ENCODE measurements at regions not wholly inside any gene's neighbourhood (a gene's known extent, or its start where the extent isn't known, plus 50 kb on each side); places are given as distances from the start of the nearest gene placed in this dataset.

- Histone ChIP-seq H3K9me3 (no peaks in the 10 kb centered on the region), H3K4me1 (ENCODE audit: insufficient read depth) (peaks cover 2% of the 10 kb centered on the region), H3K36me3 (no peaks in the 10 kb centered on the region), H3K4me3 (no peak overlapping the region), H3K27me3 (no peaks in the 10 kb centered on the region), H3K27ac (no peak overlapping the region)
- intact Hi-C loops (cut with DNase I), result loop anchor here in 1 of 4 donors (10.0 kb wide), 1 partner anchor 70 kb away; no protein-coding TSS in a partner anchor
- WGBS, 3 donors, result 50 to 70% (median 53%) methylated on average over 5 of the region's 5 CpGs
- TF ChIP-seq CTCF (IDR thresholded peaks at IDR 0.05), result no peak
- no peak for TF ChIP-seq POLR2A (IDR thresholded peaks at IDR 0.05)
- no peak for TF ChIP-seq EP300 (IDR thresholded peaks at IDR 0.05)
- no peak for DNase-seq
Measured at GRCh38 chr21:34004974-34005373, 68.4 kb upstream of the MRPS6 start.

- Histone ChIP-seq H3K27ac (no peak overlapping the region), H3K36me3 (no peaks in the 10 kb centered on the region), H3K4me1 (ENCODE audit: insufficient read depth) (peaks cover 2% of the 10 kb centered on the region), H3K27me3 (no peaks in the 10 kb centered on the region), H3K4me3 (no peak overlapping the region), H3K9me3 (no peaks in the 10 kb centered on the region)
- intact Hi-C loops (cut with DNase I), result loop anchor here in 1 of 4 donors (10.0 kb wide), 1 partner anchor 69 kb away; no protein-coding TSS in a partner anchor
- 61 to 65% (median 64%) methylated on average over 7 of the region's 7 CpGs for WGBS, 3 donors
- no peak for DNase-seq
- TF ChIP-seq EP300 (IDR thresholded peaks at IDR 0.05) (no peak), CTCF (IDR thresholded peaks at IDR 0.05) (no peak), POLR2A (IDR thresholded peaks at IDR 0.05) (no peak)
Measured at GRCh38 chr21:34004013-34004938, 69.1 kb upstream of the MRPS6 start.

DNA sequence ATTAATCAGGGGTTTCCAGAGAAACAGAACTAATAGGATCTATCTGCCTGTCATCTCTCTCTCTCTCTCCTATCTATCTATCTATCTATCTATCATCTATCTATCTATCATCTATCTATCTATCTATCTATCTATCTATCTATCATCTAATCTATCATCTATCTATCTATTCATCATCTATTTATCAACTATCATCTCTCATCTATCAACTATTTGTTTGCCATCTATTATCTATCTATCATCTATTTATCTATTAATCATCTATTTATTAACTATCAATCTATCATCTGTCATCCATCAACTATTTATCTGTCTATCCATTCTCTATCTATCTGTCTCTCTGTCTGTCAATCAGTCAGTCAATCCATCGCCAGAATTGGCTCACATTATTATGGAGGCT lies 70.0 kb upstream of the MRPS6 start:
- no peak for DNase-seq
- WGBS, 3 donors, result 88 to 96% (median 94%) methylated on average over 1 of the region's 1 CpG
- intact Hi-C loops (cut with DNase I), result loop anchor here in 1 of 4 donors (10.0 kb wide), 1 partner anchor 69 kb away; no protein-coding TSS in a partner anchor
- H3K9me3 ChIP-seq, result no peaks in the 10 kb centered on the region
- TF ChIP-seq CTCF (IDR thresholded peaks at IDR 0.05) (no peak), POLR2A (IDR thresholded peaks at IDR 0.05) (no peak), EP300 (IDR thresholded peaks at IDR 0.05) (no peak)
- H3K4me1 ChIP-seq (ENCODE audit: insufficient read depth), result peaks cover 2% of the 10 kb centered on the region
- H3K4me3 ChIP-seq, result no peak overlapping the region
- H3K27ac ChIP-seq, result no peak overlapping the region
- no peaks in the 10 kb centered on the region for H3K36me3 ChIP-seq
- H3K27me3 ChIP-seq, result no peaks in the 10 kb centered on the region

GRCh38 chr21:34000375-34000774 lies 73.0 kb upstream of the MRPS6 start:
- Histone ChIP-seq H3K27me3 (no peaks in the 10 kb centered on the region), H3K9me3 (no peaks in the 10 kb centered on the region), H3K4me3 (no peak overlapping the region), H3K36me3 (no peaks in the 10 kb centered on the region), H3K27ac (no peak overlapping the region), H3K4me1 (ENCODE audit: insufficient read depth) (peaks cover 2% of the 10 kb centered on the region)
- intact Hi-C loops (cut with DNase I), result loop anchor here in 1 of 4 donors (10.0 kb wide), 1 partner anchor 66 kb away; no protein-coding TSS in a partner anchor
- 89 to 94% (median 94%) methylated on average over 4 of the region's 4 CpGs for WGBS, 3 donors
- no peak for TF ChIP-seq POLR2A (IDR thresholded peaks at IDR 0.05)
- TF ChIP-seq EP300 (IDR thresholded peaks at IDR 0.05), result no peak
- no peak for DNase-seq

DNA sequence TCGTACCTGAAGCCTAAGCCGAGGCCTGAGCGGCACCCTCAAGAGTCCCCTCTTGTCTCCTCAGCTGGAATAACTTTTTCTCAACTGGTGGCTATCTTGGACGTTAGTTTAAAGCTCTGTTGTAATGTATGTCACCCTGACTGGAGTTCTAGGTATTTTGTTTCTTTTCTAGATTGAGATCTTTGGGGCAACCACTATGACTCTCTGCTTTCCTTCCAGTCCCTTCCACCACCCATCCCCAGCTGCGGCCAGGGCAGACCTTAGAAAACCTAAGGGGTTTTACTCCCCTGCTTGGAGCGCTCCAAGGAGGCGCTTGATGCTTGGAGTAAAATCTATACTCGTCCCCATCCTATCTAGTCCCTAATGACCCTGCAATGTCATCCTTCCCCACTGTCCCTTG lies 74.6 kb upstream of the MRPS6 start:
- Histone ChIP-seq H3K27ac (no peak overlapping the region), H3K27me3 (no peaks in the 10 kb centered on the region), H3K4me1 (ENCODE audit: insufficient read depth) (no peaks in the 10 kb centered on the region), H3K36me3 (no peaks in the 10 kb centered on the region), H3K9me3 (no peaks in the 10 kb centered on the region), H3K4me3 (no peak overlapping the region)
- intact Hi-C loops (cut with DNase I), result no loop called here
- TF ChIP-seq POLR2A (IDR thresholded peaks at IDR 0.05) (no peak), CTCF (IDR thresholded peaks at IDR 0.05) (no peak), EP300 (IDR thresholded peaks at IDR 0.05) (no peak)
- 92% methylated on average over 8 of the region's 8 CpGs for WGBS, 3 donors
- DNase-seq, result no peak
